HT1080 (cell line): ENCODE measurements at regions not wholly inside any gene's neighbourhood (a gene's known extent, or its start where the extent isn't known, plus 50 kb on each side); places are given as distances from the start of the nearest gene placed in this dataset.
"Not testable (repeated sequence)": the region's sequence is repeated elsewhere in the genome, so short reads cannot be mapped to it uniquely, and the experiment has no call there.

Experiments
- DNase-seq: peaks from one replicate; pipeline ENCODE4 v3.0.0-alpha.2; 2015; ENCODE audit warnings: low read depth

DNA sequence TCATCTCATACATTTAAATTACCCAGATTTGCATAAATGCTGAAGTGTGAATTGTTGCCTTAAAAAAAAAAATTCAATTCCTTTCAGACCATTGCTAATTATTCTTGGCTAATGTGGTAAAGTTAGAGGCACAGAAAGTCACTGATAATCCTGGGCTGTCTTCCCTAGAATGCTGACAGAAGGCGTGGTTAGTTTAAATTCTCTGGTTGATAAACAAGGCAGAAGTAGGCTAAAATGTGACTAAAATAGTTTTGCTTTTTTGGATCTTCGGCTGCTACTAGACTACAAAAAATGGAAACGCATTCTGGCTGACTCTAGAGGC, 193.7 kb downstream of the OTOL1 start:
- no peak for DNase-seq

DNA sequence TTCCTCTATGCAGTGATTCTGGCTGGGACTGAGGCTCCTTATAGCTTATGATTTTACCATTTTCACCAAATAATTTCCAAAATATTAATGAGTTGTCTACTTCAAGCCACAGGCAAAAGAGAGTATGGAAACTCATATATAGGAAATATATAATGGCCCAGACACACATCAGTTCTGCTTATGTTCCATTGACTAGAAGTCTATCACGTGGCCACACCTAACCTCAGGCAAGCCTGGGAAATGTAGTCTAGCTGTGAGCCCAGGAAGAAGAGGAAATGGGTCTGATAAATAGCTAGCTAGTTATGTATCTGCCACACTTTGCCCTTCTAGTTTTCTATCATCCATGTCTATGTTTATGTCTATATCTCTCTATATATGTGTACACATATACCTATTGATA, 195.1 kb downstream of the OTOL1 start:
- no peak for DNase-seq

DNA sequence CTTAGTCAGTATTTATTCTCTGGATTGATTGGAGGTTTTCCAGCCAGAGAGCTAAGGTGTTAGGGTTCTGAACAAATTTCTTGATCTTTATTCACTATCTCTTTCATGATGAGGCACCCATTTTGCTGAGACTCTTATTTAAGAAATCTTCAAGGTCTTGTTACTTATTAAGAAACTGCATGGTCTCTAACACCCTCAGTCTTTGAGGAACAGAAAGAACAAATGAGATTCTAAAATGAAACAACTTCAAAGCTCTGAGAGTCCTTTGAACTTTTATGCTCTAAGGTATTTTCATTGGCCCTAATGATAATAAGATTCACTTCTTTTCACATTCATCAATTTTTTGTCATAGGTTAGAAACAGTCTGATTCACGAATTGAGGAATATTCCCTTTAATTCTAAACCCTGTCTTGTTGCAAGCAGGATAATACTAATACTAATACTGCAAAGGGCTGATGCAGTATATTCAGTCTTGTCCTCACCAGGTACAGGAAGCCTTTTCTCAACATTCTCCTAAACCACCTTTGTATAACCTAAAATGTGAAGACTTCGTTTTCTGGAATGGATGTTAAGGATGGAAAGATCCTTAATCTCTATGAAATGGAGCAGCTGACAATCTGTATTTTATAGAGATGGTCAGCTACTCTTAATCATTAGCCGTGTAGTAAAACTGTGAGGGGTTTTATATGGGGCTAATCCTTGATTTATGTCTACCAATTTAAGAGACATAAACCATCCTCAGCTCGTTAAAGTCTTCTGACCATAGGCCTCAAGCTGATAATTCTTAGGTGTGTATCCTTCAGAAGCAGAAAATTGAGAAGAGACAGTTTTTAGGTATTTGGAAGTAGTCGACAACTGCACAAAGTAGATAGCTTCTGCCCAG, 198.3 kb downstream of the OTOL1 start:
- no peak for DNase-seq

DNA sequence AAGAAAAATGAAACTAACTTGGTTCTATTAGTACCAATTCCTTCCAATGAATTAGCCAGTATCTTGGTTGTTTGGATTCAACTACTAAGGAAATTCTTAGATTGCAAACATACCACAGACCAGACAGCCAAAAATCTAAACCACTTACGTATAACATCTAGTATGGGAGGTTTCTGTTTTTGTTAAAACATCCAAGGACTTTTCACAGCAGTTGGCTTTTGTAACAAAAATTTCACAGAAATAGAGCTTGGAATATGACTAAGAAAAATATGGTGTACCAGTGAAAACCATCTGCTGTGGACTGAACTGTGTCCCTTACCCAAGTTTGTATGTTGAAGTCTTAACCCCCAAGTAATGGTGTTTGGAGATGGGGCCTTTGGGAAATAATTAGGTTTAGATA, 199.2 kb downstream of the OTOL1 start:
- no peak for DNase-seq

DNA sequence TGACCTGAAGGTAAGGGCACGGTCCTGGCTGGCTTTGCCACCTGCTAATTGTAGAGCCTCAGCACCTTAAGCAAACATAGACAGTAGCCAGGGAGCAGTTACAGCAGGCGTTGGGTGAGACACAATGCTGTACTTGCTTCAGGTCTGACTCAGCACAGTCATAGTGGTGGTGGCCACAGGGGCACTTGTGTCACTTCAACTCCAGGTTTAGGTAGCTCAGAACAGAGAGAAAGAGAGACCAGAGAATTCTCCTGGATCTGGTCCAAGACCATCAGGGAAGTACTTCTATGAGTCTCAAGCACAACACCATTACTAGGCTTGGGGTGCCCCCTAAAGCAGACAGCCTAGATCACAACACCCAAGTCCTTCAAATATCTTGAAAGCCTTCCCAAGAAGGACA, 204.4 kb downstream of the OTOL1 start:
- peak; percentile 26 for DNase-seq

DNA sequence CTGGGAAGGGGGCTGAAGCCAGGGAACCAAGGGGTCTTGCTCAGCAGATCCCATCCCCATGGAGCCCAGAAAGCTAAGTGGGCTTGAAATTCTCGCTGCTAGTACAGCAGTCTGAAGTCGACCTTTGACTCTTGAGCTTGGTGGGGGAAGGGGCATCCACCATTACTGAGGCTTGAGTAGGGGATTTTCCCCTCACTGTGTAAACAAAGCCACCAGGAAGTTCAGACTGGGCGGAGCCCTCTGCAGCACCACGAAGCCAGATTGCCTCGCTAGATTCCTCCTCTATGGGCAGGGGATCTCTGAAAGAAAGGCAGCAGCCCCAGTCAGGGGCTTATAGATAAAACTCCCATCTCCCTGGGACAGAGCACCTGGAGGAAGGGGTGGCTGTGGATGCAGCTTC, 210.6 kb downstream of the OTOL1 start:
- DNase-seq = not testable (repeated sequence)

DNA sequence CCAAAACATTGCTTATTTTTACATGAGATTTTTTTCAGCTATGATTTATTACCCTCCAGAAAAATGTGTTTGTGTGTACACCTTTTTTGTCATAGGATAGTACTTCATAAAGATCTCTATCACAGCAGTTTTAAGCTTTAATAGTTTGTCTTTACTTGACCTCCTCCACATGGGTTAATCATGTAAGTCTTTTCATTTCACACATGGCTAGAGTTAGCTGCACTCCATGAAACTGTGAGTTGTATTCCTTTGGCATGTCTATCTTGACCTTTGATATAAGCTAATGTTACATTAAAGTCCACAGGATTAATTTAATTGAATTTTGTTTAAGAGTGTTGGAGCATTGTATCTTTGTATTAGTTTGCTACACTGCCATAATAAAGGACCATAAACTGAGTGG, 217.1 kb downstream of the OTOL1 start:
- no peak for DNase-seq

DNA sequence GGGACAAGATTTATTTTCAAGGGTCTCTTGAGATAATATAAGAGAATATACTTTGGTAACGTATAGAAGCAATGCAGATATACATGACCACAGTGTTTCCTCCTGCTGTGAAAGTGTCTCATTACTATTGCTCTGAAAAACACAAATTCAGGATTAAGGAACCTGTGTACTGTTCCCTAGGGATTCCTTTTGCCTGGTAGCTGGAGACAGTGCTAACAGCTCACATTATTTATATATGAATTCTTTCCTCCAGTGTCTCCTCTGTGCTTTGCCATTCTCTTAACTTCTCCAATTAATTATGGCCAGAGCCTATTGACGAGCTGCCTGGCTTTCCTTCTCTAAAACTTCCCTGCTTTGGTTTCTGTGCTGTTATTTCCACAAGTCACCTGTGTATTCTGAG, 235.4 kb downstream of the OTOL1 start:
- no peak for DNase-seq

DNA sequence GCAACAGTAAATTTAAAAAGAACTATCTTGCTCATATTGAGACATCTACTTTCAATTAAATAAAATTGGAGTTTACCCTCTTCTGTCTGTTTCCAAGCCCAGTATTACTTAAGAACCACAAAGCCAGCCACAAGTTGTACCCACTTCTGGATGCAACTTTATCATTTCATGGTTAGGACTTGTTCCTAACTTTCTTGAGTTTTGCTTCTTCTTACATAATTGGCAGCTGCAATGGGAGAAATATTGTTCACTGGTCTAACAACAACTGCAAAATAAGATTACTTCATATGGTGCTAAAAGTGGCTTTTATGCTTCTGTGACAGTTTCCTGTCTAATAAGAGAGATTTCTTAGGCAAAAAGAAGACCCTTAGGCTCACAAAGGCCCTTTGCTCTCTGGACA, 240.6 kb downstream of the OTOL1 start:
- DNase-seq = no peak

DNA sequence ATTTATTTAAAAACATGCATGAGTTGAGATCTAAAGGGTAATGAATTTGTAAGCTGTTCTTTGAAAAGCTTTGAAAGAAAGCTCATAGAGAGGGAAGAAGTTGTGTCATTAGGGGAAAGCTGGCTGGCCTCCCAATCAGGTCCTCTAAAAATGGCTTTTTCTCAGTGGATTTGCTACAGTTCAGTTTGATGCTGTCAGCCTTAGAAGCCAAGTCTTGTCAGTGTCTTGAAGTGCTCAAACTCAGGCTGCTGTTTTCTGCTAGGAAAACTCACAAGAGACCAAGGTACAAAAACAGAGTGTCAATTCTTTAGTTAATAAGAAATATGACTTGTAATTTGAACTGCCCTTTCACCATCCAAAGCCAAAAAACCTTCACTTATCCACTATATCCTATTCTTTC, 243.8 kb downstream of the OTOL1 start:
- no peak for DNase-seq

DNA sequence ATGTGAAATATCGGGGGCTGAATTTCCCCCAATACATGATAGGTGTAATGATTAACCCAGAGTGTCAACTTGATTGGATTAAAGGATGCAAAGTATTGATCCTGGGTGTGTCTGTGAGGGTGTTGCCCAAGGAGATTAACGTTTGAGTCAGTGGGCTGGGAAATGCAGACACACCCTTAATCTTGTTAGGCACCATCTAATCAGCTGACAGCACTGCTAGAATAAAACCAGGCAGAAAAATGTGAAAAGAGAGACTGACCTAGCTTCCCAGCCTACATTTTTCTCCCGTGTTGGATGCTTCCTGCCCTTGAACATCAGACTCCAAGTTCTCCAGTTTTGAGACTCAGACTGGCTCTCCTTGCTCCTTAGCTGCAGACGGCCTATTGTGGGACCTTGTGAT, 247.8 kb downstream of the OTOL1 start:
- DNase-seq = no peak

DNA sequence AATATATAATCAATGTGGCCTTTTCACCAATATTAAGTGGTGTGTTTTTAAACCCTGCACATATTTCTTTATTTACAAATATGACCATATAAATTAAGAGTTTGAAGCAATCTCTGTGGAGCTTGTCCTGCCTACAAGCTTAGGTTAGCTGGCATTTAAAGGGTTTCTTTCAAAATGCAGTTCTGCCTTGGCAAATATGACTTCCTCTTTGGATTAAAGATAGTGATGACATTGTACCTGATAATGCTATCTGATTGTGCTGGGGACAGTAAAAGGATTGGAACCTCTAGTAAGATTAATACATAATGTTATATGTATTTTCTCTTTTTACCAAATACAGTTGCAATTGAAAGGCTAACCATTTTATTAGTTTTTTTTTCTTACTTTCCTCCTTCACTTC, 249.1 kb downstream of the OTOL1 start:
- DNase-seq = no peak

DNA sequence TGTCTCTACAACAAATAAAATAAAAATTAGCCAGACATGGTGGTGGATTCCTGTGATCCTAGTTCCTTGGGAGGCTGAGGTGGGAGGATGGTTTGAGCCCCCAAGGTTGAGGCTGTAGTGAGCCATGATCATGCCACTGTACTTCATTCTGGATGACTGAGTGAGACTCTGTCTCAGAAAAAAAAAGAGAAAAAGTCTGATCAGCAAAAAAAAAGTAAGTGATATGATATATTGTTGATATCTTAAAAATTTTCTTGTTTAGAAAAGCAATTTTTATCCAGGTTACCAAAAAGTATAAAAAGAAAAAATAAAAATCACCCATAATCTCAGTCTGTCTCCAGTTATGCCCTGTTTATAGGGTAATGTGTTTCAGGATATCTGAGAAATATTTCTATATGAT, 251.4 kb downstream of the OTOL1 start:
- DNase-seq = no peak

DNA sequence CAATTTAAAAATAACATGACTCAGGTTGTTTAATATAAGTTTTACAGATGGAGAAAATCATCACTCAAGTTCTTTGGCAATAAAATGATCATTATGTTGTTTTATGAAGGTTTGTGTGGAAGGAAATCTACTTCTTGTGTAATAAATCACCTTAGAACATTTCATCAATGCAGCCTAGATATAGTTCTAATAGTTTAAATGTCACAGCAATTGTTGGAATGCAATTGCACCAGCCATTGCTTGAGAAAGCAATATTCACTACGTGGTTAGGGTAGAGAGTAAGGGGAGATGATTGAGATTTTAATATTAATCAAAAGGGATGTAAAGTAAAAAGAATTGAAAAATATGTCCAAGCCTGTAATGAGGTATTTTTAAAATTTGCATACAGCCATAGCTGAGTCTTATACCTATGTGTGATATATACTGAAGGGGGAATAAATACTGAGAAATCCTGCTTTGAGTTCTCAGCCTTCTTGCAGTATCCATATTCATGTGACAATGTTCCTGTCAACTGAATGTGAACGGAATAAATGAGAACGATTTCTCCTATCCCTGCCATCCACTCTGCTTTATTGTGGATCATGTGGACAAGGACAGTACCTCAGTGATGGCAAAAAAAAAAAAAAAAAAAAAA, 257.9 kb downstream of the OTOL1 start:
- DNase-seq = no peak

DNA sequence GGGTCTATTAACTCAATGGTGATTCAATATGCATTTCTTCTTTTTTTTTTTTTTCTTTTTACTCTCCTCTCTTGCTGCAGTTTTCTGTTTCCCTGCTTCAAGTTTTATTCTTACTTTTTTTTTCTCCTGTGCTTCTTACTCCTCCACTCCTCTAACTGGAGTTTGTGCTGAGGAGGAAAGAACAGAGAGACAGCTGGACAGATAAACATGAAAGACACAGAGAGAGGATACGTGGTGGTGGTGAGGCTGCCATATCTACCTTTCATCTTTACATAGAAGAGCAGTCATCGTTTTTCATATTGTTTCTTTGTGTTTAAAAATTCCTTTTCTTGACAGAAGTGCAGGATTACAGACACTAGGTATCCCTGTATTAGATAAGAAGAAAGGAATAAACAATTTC, 262.8 kb downstream of the OTOL1 start:
- no peak for DNase-seq

DNA sequence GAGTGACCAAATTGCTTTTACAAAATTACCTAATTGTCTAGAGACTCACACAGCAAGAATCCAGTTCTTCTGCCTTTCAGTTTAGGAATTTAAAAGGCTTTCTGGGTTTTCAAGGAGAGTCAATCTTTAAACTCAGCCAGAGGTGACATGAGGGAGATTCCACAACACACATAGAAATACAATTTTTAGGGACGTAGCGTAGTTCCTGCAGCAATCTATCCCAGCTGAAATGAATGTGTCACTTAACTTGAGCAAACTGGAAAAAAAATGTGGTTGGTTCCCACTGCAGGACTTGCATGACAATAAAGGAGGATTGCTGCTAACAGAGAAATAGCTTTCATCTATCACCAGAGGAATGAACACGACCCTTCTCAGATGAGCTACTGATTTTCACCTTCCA, 269.7 kb downstream of the OTOL1 start:
- DNase-seq = no peak

DNA sequence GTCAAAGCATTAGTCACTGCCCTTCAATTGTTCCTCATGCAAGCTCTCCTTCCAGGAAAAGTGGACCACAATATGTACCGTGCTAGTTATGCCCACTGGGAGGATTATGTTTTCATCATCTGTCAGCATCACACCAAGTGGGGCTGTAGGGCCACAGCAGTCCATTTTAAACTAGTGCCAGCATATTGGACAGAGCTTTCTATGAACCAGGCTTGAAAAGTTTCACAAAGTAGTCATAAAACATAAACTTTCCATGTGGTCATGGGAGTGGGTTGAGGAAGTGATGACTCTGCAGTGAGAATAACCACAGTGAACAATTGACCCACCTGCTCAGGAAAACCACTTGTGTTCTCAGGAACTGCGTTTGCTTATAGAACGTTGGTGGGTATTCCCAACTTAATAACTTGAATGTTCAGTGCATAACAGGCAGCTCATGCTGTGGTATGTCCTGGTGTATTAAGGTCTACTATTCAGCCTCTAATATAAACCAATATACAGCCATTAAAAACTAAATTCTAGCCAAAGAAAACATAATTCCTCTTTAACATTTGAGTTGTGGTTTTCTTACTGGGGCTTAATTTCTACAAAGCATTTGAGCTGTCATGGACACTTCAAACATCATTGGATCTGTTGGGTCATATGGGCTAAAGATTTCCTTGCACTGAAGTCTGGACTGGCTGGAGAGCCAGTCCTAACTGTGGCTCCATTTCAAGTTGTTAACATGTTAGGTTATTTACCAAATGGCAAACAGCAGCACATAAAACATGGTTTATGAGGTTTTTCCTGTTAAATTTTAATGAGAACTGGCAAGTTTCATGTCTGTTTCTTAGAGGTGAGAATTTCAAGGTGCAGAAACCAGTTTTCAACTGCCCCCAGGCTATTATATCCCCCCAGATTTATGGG, 274.1 kb downstream of the OTOL1 start:
- DNase-seq = peak; percentile 96

DNA sequence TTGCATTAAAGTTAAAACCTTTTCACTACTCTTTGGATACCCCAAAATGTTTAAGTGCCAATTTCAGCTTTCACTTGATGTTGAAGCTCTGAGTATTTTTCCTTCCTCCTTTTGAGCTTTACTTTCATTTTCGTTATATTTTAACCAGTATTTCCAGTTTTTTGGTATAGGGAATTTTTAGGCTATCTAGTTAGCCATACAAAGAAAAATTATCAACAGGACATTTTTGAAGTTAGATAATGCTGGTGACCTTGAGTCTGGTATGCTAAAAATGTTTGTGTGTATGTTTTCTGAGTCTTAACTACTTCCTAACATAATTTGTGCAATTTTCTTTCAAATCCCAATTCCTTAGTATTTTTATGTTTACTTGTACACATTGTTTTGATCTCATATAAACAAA, 284.8 kb downstream of the OTOL1 start:
- DNase-seq = no peak

DNA sequence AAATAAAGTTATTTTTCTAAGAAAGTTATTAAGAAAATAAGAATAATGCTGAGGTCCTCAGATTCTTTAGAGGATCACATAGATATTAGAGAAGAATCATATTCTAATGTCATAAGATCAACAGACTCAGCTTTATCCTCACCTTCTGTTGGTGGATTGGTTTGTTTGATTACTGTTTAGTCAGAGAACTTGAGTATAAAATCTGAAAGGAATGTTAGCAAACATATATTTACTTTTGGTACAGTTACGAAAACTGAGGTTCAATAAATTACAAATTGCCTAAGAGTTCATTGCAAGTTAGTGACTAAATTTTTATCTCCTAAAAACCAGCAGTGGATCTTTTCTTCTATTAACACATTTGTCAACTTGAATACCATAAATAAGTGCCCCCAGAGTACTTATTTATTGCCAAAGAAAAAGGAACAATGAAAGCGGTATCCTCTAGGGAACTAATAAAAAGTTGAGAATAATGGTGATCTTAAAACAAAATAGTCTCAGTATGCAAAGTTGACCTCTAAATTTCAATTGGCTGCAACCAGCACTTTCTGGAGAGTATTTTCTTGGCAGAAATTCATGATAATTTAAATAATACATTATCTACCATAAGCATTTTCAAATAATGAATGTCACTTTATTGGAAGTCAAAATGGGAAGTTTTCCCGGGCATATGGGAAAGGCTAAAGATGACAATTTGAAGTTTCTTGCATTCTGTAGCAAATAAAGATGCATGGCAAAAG, 296.8 kb downstream of the OTOL1 start:
- no peak for DNase-seq

DNA sequence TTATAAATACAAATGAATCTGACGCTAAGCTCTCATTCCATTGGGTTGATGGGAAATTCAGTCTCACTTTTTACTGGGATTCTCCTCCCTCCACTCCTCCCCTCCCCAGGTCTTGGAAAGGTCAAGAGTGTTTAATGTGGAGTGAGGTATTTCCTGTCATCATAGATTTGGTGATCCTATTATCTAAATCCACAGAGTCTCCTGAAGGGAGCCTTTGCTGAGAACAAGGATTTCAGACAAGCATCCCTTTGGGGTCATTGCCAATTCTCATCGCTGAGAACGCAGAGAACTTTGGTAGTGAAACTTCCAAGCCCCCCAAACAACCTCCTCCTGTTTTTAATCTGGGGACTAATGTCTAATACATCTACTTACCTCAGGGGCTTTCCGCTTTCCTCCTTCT, 297.9 kb downstream of the OTOL1 start:
- no peak for DNase-seq

DNA sequence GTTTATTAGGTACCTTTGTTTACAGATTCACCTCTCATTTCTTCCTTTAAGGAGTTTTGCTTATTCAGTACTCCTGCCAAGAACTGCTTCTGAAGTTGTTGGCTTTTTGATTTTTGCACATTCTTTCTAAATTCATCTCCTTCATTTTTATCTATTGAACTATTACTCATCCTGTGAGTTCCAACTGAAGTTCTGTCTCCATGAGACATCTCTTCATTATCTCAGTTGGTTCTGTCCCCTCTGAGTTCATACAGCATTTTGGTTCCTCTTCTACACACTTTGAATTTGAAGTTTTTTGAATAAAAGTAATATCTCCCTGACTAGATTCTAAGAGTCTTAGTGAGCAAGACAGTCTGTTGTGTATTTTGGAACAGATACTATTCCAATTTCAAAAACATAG, 299.7 kb downstream of the OTOL1 start:
- no peak for DNase-seq

DNA sequence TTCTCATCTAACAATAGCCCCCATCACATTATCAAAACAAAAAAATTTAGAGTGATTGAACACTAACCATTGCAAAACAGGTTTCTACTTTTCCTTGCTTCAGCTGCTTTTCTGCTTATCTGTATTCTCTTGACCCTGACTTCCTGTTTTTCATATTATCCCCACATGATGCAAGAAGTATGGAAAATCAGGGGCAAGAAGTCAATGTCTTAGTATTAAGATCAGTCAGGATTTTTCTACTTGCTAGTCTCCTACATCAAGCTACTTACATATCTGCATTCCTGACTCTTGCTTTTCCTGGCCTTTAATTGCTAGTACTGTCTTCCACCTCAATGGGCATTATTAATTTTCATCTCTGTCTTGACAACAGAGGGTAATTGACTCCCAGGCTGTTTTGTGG, 300.2 kb downstream of the OTOL1 start:
- DNase-seq = no peak
